GM12891 (cell line): ENCODE measurements at regions not wholly inside any gene's neighbourhood (a gene's known extent, or its start where the extent isn't known, plus 50 kb on each side); places are given as distances from the start of the nearest gene placed in this dataset.

Source experiments
- POLR2A ChIP-seq: IDR thresholded peaks from 2 replicates; pipeline ENCODE4 v1.6.1; 2011; ENCODE audit warnings: low read depth, low read length, control low read depth
- POLR2AphosphoS5 ChIP-seq: IDR thresholded peaks from 2 replicates; pipeline ENCODE4 v1.6.1; 2011; ENCODE audit warnings: low read depth, low read length, control low read depth
- POU2F2 ChIP-seq: IDR thresholded peaks from 2 replicates; pipeline ENCODE4 v1.6.1; 2011; ENCODE audit warnings: low read depth, mild to moderate bottlenecking, control low read depth, low read length, moderate library complexity
- SPI1 ChIP-seq: IDR thresholded peaks from 2 replicates; pipeline ENCODE4 v1.6.1; 2011; ENCODE audit warnings: low read depth, low read length, control low read depth
- TAF1 ChIP-seq: IDR thresholded peaks from 2 replicates; pipeline ENCODE4 v1.6.1; 2011; ENCODE audit warnings: low read depth, low read length, control low read depth

DNA sequence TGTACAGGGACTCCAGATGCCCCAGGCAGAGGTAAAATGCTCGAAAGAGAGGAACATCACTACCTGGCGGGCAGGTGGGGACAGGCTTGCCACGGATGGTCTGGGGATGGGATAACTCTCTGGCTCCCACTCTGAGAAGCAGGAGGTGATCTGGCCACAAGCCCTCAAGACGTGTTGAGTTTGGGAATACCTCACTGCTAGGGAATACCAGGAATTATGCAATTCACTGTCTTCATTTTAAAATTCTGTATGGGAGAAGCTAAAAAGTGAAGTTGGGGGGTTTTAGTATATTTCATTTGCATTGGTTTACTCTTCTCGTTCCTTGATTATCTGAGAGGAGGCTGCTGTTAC lies 510.4 kb downstream of the CCDC171 start:
- TF ChIP-seq POLR2A (no peak), TAF1 (no peak), POLR2AphosphoS5 (no peak), SPI1 (no peak), POU2F2 (no peak)
